Upper lobe of left lung (tissue), 4 donors: ENCODE measurements at regions not wholly inside any gene's neighbourhood (a gene's known extent, or its start where the extent isn't known, plus 50 kb on each side); places are given as distances from the start of the nearest gene placed in this dataset.

Source experiments
- EP300 ChIP-seq, 4 donors: sonication (generic); formaldehyde crosslinking; IDR thresholded peaks; one replicate each; pipeline ENCODE4 v1.5.1; 2017; ENCODE audit warnings: antibody characterized with exemption in 4 of 4, control low read depth in 2 of 4
- POLR2A ChIP-seq, 4 donors: fragments of 450-650 bp; IDR thresholded peaks; one replicate each; pipeline ENCODE4 v1.5.1; 2016 to 2017; ENCODE audit warnings: antibody characterized with exemption in 4 of 4, mild to moderate bottlenecking in 2 of 4
- POLR2AphosphoS5 ChIP-seq, 2 donors: sonication (generic); formaldehyde crosslinking; IDR thresholded peaks; one replicate each; pipeline ENCODE4 v1.5.1; 2017; ENCODE audit warnings: antibody characterized with exemption in 2 of 2
- TF ChIP-seq, protein P1 (sequence below), 6 experiments: fragments of 450-650 bp in 4 of 6; fragments of 200-600 bp in 2 of 6; sonication (generic) in 2 of 6; IDR thresholded peaks; one replicate each; pipeline ENCODE4 v1.5.1; 2016 to 2019; ENCODE audit warnings: antibody characterized with exemption in 6 of 6

DNA sequence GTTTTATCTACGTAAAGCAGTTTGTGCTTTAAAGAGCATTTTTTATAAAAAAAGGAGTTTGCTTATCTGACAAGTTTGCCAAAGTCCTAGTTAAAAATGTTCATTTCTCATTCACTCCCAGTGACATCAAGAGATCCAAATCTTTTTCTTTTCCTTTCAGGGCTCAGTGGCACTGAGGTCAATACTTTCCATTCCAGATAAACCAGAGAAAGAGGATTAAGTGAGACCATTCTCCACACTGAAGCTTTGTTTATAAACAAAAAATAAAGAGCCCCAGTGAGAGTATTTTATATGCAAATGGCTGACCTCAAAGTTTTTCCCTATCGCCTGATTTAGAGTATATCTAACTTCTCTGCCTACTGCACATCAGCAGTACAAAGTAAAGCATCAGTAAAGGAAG, 199.8 kb downstream of the ALG10B start:
- TF ChIP-seq POLR2A (IDR thresholded peaks at IDR 0.05) (no peak), POLR2AphosphoS5 (IDR thresholded peaks at IDR 0.05) (no peak), EP300 (IDR thresholded peaks at IDR 0.05) (no peak)
- TF ChIP-seq, protein P1, sequence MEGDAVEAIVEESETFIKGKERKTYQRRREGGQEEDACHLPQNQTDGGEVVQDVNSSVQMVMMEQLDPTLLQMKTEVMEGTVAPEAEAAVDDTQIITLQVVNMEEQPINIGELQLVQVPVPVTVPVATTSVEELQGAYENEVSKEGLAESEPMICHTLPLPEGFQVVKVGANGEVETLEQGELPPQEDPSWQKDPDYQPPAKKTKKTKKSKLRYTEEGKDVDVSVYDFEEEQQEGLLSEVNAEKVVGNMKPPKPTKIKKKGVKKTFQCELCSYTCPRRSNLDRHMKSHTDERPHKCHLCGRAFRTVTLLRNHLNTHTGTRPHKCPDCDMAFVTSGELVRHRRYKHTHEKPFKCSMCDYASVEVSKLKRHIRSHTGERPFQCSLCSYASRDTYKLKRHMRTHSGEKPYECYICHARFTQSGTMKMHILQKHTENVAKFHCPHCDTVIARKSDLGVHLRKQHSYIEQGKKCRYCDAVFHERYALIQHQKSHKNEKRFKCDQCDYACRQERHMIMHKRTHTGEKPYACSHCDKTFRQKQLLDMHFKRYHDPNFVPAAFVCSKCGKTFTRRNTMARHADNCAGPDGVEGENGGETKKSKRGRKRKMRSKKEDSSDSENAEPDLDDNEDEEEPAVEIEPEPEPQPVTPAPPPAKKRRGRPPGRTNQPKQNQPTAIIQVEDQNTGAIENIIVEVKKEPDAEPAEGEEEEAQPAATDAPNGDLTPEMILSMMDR (IDR thresholded peaks at IDR 0.05), result no peak
